ENCODE measurements at regions not wholly inside any gene's neighbourhood (a gene's known extent, or its start where the extent isn't known, plus 50 kb on each side); places are given as distances from the start of the nearest gene placed in this dataset.
"Not testable (repeated sequence)": the region's sequence is repeated elsewhere in the genome, so short reads cannot be mapped to it uniquely, and the experiment has no call there.

DNA sequence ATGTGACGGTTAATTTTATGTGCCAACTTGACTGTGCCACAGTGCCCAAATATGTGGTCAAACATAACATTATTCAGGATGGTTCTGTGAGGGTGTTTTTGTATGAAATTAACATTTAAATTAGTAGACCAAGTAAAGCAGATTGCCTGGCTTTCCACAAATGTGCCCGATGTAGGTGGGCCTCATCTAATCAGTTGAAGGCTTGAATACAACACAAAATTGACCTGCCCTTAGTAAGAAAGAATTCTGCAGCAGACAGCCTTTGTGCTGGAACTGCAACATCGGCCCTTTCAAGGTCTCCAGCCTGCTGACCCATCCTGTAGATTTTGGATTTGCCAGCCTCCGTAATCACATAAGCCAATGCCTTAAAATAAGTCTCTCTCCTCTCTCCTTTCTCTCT is 215.9 kb downstream of the MEX3B start:
- no peak overlapping the region for H3K4me2 ChIP-seq (ENCODE audit: low read length)
- no peaks in the 10 kb centered on the region for H3K36me3 ChIP-seq (ENCODE audit: control insufficient read depth in 1 of 2, insufficient read depth in 2 of 2, low read length in 2 of 2)
- no peak overlapping the region for H3K9ac ChIP-seq (ENCODE audit: low read length)
- no peak overlapping the region for H4K12ac ChIP-seq (ENCODE audit: low read depth, low read length)
- no peak overlapping the region for H3K23ac ChIP-seq (ENCODE audit: low read length)
- no peaks in the 10 kb centered on the region for H3K9me3 ChIP-seq (ENCODE audit: insufficient read depth, low read depth, low read length)
- no CpG with 5 or more reads among the region's 4 CpGs for WGBS (ENCODE audit: extremely low coverage, insufficient coverage, insufficient read length)
- H3K4ac ChIP-seq (ENCODE audit: low read depth, low read length), result no peak overlapping the region
- no peak overlapping the region for H2AK5ac ChIP-seq (ENCODE audit: low read length)
- no peak overlapping the region for H4K91ac ChIP-seq (ENCODE audit: low read depth, low read length)
- no peak overlapping the region for H2BK5ac ChIP-seq (ENCODE audit: low read depth, low read length, poor library complexity)
- H3K27me3 ChIP-seq (ENCODE audit: insufficient read depth, low read length), result no peaks in the 10 kb centered on the region
- DNase-seq, result no peak
- H3K14ac ChIP-seq (ENCODE audit: low read length), result no peak overlapping the region
- no peaks in the 10 kb centered on the region for H3K79me2 ChIP-seq (ENCODE audit: control insufficient read depth, insufficient read depth, low read length, poor library complexity)
- H3K18ac ChIP-seq (ENCODE audit: low read length), result no peak overlapping the region
- no peak overlapping the region for H3K4me3 ChIP-seq (ENCODE audit: low read depth, low read length)
- no peak overlapping the region for H2BK12ac ChIP-seq (ENCODE audit: low read length)
- no peaks in the 10 kb centered on the region for H3K79me1 ChIP-seq (ENCODE audit: low read length)
- no peak overlapping the region for H2BK120ac ChIP-seq (ENCODE audit: insufficient read depth, low read length, poor library complexity)
- H4K8ac ChIP-seq (ENCODE audit: low read depth, low read length), result no peak overlapping the region
- H2AFZ ChIP-seq (ENCODE audit: insufficient read depth, low read length, poor library complexity), result no peak overlapping the region
- no peak overlapping the region for H3K27ac ChIP-seq (ENCODE audit: low read depth, low read length)
- H3K4me1 ChIP-seq (ENCODE audit: control insufficient read depth in 1 of 2, insufficient read depth in 2 of 2, low read length in 2 of 2), result no peaks in the 10 kb centered on the region

DNA sequence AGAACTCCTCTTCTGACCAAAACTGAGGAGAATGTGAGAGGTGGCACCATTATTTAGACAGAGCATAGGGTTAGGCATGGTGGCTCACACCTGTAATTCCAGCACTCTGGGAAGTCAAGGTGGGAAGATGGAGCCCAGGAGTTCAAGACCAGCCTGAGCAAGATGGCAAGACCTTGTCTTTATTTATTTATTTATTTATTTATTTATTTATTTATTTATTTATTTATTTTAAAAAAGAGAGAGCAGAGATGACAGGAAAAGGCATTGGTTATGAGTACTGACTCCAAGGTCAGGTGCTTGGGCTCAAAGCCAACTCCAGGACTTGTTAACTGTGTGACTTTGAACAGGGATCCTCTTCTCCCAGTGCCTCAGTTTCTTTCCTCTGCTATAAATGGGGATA is 217.7 kb downstream of the MEX3B start:
- Histone ChIP-seq H2BK120ac (ENCODE audit: insufficient read depth, low read length, poor library complexity) (no peak overlapping the region), H3K27me3 (ENCODE audit: insufficient read depth, low read length) (no peaks in the 10 kb centered on the region), H3K23ac (ENCODE audit: low read length) (no peak overlapping the region), H3K36me3 (ENCODE audit: control insufficient read depth in 1 of 2, insufficient read depth in 2 of 2, low read length in 2 of 2) (no peaks in the 10 kb centered on the region), H4K91ac (ENCODE audit: low read depth, low read length) (no peak overlapping the region), H3K79me2 (ENCODE audit: control insufficient read depth, insufficient read depth, low read length, poor library complexity) (no peaks in the 10 kb centered on the region), H3K9ac (ENCODE audit: low read length) (no peak overlapping the region), H3K18ac (ENCODE audit: low read length) (no peak overlapping the region), H3K9me3 (ENCODE audit: insufficient read depth, low read depth, low read length) (no peaks in the 10 kb centered on the region), H3K14ac (ENCODE audit: low read length) (no peak overlapping the region), H2AFZ (ENCODE audit: insufficient read depth, low read length, poor library complexity) (no peak overlapping the region), H3K4ac (ENCODE audit: low read depth, low read length) (no peak overlapping the region), H2BK5ac (ENCODE audit: low read depth, low read length, poor library complexity) (no peak overlapping the region), H2BK12ac (ENCODE audit: low read length) (no peak overlapping the region), H4K12ac (ENCODE audit: low read depth, low read length) (no peak overlapping the region), H2AK5ac (ENCODE audit: low read length) (no peak overlapping the region), H3K27ac (ENCODE audit: low read depth, low read length) (no peak overlapping the region), H4K8ac (ENCODE audit: low read depth, low read length) (no peak overlapping the region), H3K4me1 (ENCODE audit: control insufficient read depth in 1 of 2, insufficient read depth in 2 of 2, low read length in 2 of 2) (no peaks in the 10 kb centered on the region), H3K4me3 (ENCODE audit: low read depth, low read length) (no peak overlapping the region), H3K79me1 (ENCODE audit: low read length) (no peaks in the 10 kb centered on the region), H3K4me2 (ENCODE audit: low read length) (no peak overlapping the region)
- no peak for DNase-seq

GRCh38 chr15:81825136-81825535 is 220.7 kb downstream of the MEX3B start:
- no peak overlapping the region for H3K18ac ChIP-seq (ENCODE audit: low read length)
- H3K79me2 ChIP-seq (ENCODE audit: control insufficient read depth, insufficient read depth, low read length, poor library complexity), result no peaks in the 10 kb centered on the region
- H3K4me2 ChIP-seq (ENCODE audit: low read length), result no peak overlapping the region
- H3K36me3 ChIP-seq (ENCODE audit: control insufficient read depth in 1 of 2, insufficient read depth in 2 of 2, low read length in 2 of 2), result no peaks in the 10 kb centered on the region
- H3K9me3 ChIP-seq (ENCODE audit: insufficient read depth, low read depth, low read length), result no peaks in the 10 kb centered on the region
- H3K27ac ChIP-seq (ENCODE audit: low read depth, low read length), result no peak overlapping the region
- H3K79me1 ChIP-seq (ENCODE audit: low read length), result no peaks in the 10 kb centered on the region
- no peak overlapping the region for H2BK5ac ChIP-seq (ENCODE audit: low read depth, low read length, poor library complexity)
- H3K4me3 ChIP-seq (ENCODE audit: low read depth, low read length), result no peak overlapping the region
- no peak overlapping the region for H3K4ac ChIP-seq (ENCODE audit: low read depth, low read length)
- H3K14ac ChIP-seq (ENCODE audit: low read length), result no peak overlapping the region
- no peaks in the 10 kb centered on the region for H3K27me3 ChIP-seq (ENCODE audit: insufficient read depth, low read length)
- no peak overlapping the region for H2AK5ac ChIP-seq (ENCODE audit: low read length)
- no peak overlapping the region for H2AFZ ChIP-seq (ENCODE audit: insufficient read depth, low read length, poor library complexity)
- no peak overlapping the region for H4K8ac ChIP-seq (ENCODE audit: low read depth, low read length)
- no peak overlapping the region for H4K91ac ChIP-seq (ENCODE audit: low read depth, low read length)
- H3K9ac ChIP-seq (ENCODE audit: low read length), result no peak overlapping the region
- no peak overlapping the region for H2BK120ac ChIP-seq (ENCODE audit: insufficient read depth, low read length, poor library complexity)
- WGBS (ENCODE audit: extremely low coverage, insufficient coverage, insufficient read length), result no CpG with 5 or more reads among the region's 2 CpGs
- H3K4me1 ChIP-seq (ENCODE audit: control insufficient read depth in 1 of 2, insufficient read depth in 2 of 2, low read length in 2 of 2), result no peaks in the 10 kb centered on the region
- DNase-seq, result no peak
- no peak overlapping the region for H3K23ac ChIP-seq (ENCODE audit: low read length)
- no peak overlapping the region for H4K12ac ChIP-seq (ENCODE audit: low read depth, low read length)
- no peak overlapping the region for H2BK12ac ChIP-seq (ENCODE audit: low read length)

- H3K27me3 ChIP-seq (ENCODE audit: insufficient read depth, low read length); H3K18ac ChIP-seq (ENCODE audit: low read length); H3K79me1 ChIP-seq (ENCODE audit: low read length); H2BK12ac ChIP-seq (ENCODE audit: low read length); H3K4me1 ChIP-seq (ENCODE audit: control insufficient read depth in 1 of 2, insufficient read depth in 2 of 2, low read length in 2 of 2); DNase-seq; H4K8ac ChIP-seq (ENCODE audit: low read depth, low read length); H3K14ac ChIP-seq (ENCODE audit: low read length); H3K4ac ChIP-seq (ENCODE audit: low read depth, low read length); H3K9me3 ChIP-seq (ENCODE audit: insufficient read depth, low read depth, low read length); H3K27ac ChIP-seq (ENCODE audit: low read depth, low read length); H4K91ac ChIP-seq (ENCODE audit: low read depth, low read length); H2BK120ac ChIP-seq (ENCODE audit: insufficient read depth, low read length, poor library complexity); H2BK5ac ChIP-seq (ENCODE audit: low read depth, low read length, poor library complexity); H4K12ac ChIP-seq (ENCODE audit: low read depth, low read length); H3K4me3 ChIP-seq (ENCODE audit: low read depth, low read length); H3K36me3 ChIP-seq (ENCODE audit: control insufficient read depth in 1 of 2, insufficient read depth in 2 of 2, low read length in 2 of 2); H2AK5ac ChIP-seq (ENCODE audit: low read length); H3K23ac ChIP-seq (ENCODE audit: low read length); H3K4me2 ChIP-seq (ENCODE audit: low read length); H3K9ac ChIP-seq (ENCODE audit: low read length); H3K79me2 ChIP-seq (ENCODE audit: control insufficient read depth, insufficient read depth, low read length, poor library complexity); H2AFZ ChIP-seq (ENCODE audit: insufficient read depth, low read length, poor library complexity): not testable (repeated sequence)
- WGBS (ENCODE audit: extremely low coverage, insufficient coverage, insufficient read length), result no CpG with 5 or more reads among the region's 1 CpG
These were observed 223.2 kb downstream of the MEX3B start for GRCh38 chr15:81822587-81822986.
